Fibroblast of lung (primary cell): ENCODE measurements at regions not wholly inside any gene's neighbourhood (a gene's known extent, or its start where the extent isn't known, plus 50 kb on each side); places are given as distances from the start of the nearest gene placed in this dataset.

Source experiments
- CTCF ChIP-seq, 2 donors: IDR thresholded peaks in 1 of 2; conservative IDR thresholded peaks in 1 of 2; 1 replicate in 1 of 2; 2 replicates in 1 of 2; pipeline ENCODE4 v1.5.1; 2011 to 2012; ENCODE audit warnings: low read length in 2 of 2, control low read depth in 1 of 2, inconsistent platforms in 1 of 2, low read depth in 1 of 2, mild to moderate bottlenecking in 1 of 2
- EZH2 ChIP-seq: IDR thresholded peaks from 2 replicates; pipeline ENCODE4 v1.5.1; 2012; ENCODE audit warnings: low read length, control low read depth, mild to moderate bottlenecking; ENCODE audit errors: missing control alignments

GRCh38 chr1:58929671-58930325, 146.0 kb upstream of the JUN start:
- TF ChIP-seq EZH2: no peak
- TF ChIP-seq CTCF (conservative IDR thresholded peaks at IDR 0.05 in 1 of 2, IDR thresholded peaks at IDR 0.05 in 1 of 2; ENCODE audit: low read depth in 1 of 2, low read length in 2 of 2): no peak
